Lung (tissue), 11 donors: ENCODE measurements at regions not wholly inside any gene's neighbourhood (a gene's known extent, or its start where the extent isn't known, plus 50 kb on each side); places are given as distances from the start of the nearest gene placed in this dataset.

Source experiments
- ATAC-seq: fragments of 200-7000 bp; cut with Tn5 transposase; one replicate; pipeline ENCODE4 v1.9.1; 2020; ENCODE audit warnings: moderate number of reproducible peaks; ENCODE audit not compliant: insufficient read depth, low FRiP score
- DNase-seq, 3 donors: peaks; one replicate each; pipeline ENCODE4 v3.0.0-alpha.2; 2013 to 2017
- H3K27ac ChIP-seq, 2 donors: one replicate each; pipeline ENCODE4 v1.5.1; 2013; ENCODE audit warnings: mild to moderate bottlenecking in 2 of 2, moderate library complexity in 2 of 2, control low read depth in 1 of 2, inconsistent platforms in 1 of 2, low read depth in 1 of 2, low read length in 1 of 2
- H3K27me3 ChIP-seq, 3 donors: one replicate each; pipeline ENCODE4 v1.5.1; 2013; ENCODE audit warnings: low read length in 2 of 3; ENCODE audit not compliant: control insufficient read depth in 3 of 3, insufficient read depth in 3 of 3
- H3K36me3 ChIP-seq, 4 donors: one replicate each; pipeline ENCODE4 v1.5.1; 2013; ENCODE audit warnings: low read length in 4 of 4, mild to moderate bottlenecking in 1 of 4, moderate library complexity in 1 of 4; ENCODE audit not compliant: control insufficient read depth in 4 of 4, insufficient read depth in 4 of 4
- H3K4me1 ChIP-seq, 5 donors: one replicate each; pipeline ENCODE4 v1.5.1; 2013; ENCODE audit warnings: low read length in 5 of 5, mild to moderate bottlenecking in 2 of 5, moderate library complexity in 1 of 5; ENCODE audit not compliant: control insufficient read depth in 5 of 5, insufficient read depth in 5 of 5
- H3K4me3 ChIP-seq: one replicate; pipeline ENCODE4 v1.5.1; 2013; ENCODE audit warnings: mild to moderate bottlenecking, control low read depth, moderate library complexity
- H3K9ac ChIP-seq, 2 donors: one replicate each; pipeline ENCODE4 v1.5.1; 2013; ENCODE audit warnings: low read length in 2 of 2, control low read depth in 1 of 2; ENCODE audit not compliant: insufficient read depth in 1 of 2
- H3K9me3 ChIP-seq, 4 donors: one replicate each; pipeline ENCODE4 v1.5.1; 2013; ENCODE audit warnings: low read length in 3 of 4, mild to moderate bottlenecking in 1 of 4, moderate library complexity in 1 of 4; ENCODE audit not compliant: control insufficient read depth in 4 of 4, insufficient read depth in 3 of 4
- CTCF ChIP-seq: IDR thresholded peaks from 2 replicates; pipeline ENCODE4 v1.5.1; 2012; ENCODE audit warnings: mild to moderate bottlenecking; ENCODE audit errors: control extremely low read depth, extremely low read depth
- WGBS, 2 donors: extraction: QIAGEN DNeasy Blood & Tissue Kit; methylation state at CpG; one replicate each; pipeline ENCODE4 v1.1.7; 2013; 5-methylcytosine and 5-hydroxymethylcytosine counted together
- donor health status: control.
- donor health status: control.
- donor health status: Bipolar disorder and iron deficiency.
- donor health status: healthy.
- donor health status: DM: yes; HTN: yes; CAD: no.

- Histone ChIP-seq H3K4me3 (no peak overlapping the region), H3K9ac (no peak overlapping the region), H3K27me3 (no peaks in the 10 kb centered on the region), H3K9me3 (peaks cover 0 to 2% (median 0%) of the 10 kb centered on the region in 4 donors), H3K27ac (no peak overlapping the region), H3K36me3 (no peaks in the 10 kb centered on the region), H3K4me1 (no peaks in the 10 kb centered on the region)
- no peak for TF ChIP-seq CTCF
- ATAC-seq: no peak
- WGBS, 2 donors: 40 to 46% methylated on average over 3 of the region's 3 CpGs
- DNase-seq: no peak
These were observed 388.9 kb upstream of the LRRC4C start for GRCh38 chr11:41848349-41848748.

- Histone ChIP-seq H3K9ac (no peak overlapping the region), H3K27me3 (no peaks in the 10 kb centered on the region), H3K27ac (no peak overlapping the region), H3K4me1 (no peaks in the 10 kb centered on the region), H3K4me3 (no peak overlapping the region), H3K9me3 (peaks cover 0 to 2% (median 0%) of the 10 kb centered on the region in 4 donors), H3K36me3 (no peaks in the 10 kb centered on the region)
- ATAC-seq: no peak
- DNase-seq: no peak
- WGBS, 2 donors: 79 to 92% methylated on average over 1 of the region's 1 CpG
- no peak for TF ChIP-seq CTCF
These were observed 389.8 kb upstream of the LRRC4C start for GRCh38 chr11:41849250-41849649.

GRCh38 chr11:41851743-41852142 lies 392.3 kb upstream of the LRRC4C start:
- TF ChIP-seq CTCF: no peak
- Histone ChIP-seq H3K27me3 (no peaks in the 10 kb centered on the region), H3K27ac (no peak overlapping the region), H3K9ac (no peak overlapping the region), H3K4me1 (no peaks in the 10 kb centered on the region), H3K9me3 (no peaks in the 10 kb centered on the region), H3K4me3 (no peak overlapping the region), H3K36me3 (no peaks in the 10 kb centered on the region)
- DNase-seq (no peak), ATAC-seq (no peak)

GRCh38 chr11:41861838-41862237 lies 402.4 kb upstream of the LRRC4C start:
- ATAC-seq (no peak), DNase-seq (no peak)
- TF ChIP-seq CTCF: no peak
- Histone ChIP-seq H3K4me3 (no peak overlapping the region), H3K27ac (no peak overlapping the region), H3K27me3 (no peaks in the 10 kb centered on the region), H3K9ac (no peak overlapping the region), H3K36me3 (no peaks in the 10 kb centered on the region), H3K4me1 (no peaks in the 10 kb centered on the region), H3K9me3 (no peaks in the 10 kb centered on the region)
- 86 to 92% methylated on average over 1 of the region's 1 CpG for WGBS, 2 donors
